GM21529 (cell line): ENCODE measurements at regions not wholly inside any gene's neighbourhood (a gene's known extent, or its start where the extent isn't known, plus 50 kb on each side); places are given as distances from the start of the nearest gene placed in this dataset.
"Not testable (repeated sequence)": the region's sequence is repeated elsewhere in the genome, so short reads cannot be mapped to it uniquely, and the experiment has no call there.

Source experiments
- ATAC-seq: cut with Tn5 transposase; IDR thresholded peaks from one replicate; pipeline ENCODE4 v1.9.1; 2021; ENCODE audit not compliant: unreplicated experiment

DNA sequence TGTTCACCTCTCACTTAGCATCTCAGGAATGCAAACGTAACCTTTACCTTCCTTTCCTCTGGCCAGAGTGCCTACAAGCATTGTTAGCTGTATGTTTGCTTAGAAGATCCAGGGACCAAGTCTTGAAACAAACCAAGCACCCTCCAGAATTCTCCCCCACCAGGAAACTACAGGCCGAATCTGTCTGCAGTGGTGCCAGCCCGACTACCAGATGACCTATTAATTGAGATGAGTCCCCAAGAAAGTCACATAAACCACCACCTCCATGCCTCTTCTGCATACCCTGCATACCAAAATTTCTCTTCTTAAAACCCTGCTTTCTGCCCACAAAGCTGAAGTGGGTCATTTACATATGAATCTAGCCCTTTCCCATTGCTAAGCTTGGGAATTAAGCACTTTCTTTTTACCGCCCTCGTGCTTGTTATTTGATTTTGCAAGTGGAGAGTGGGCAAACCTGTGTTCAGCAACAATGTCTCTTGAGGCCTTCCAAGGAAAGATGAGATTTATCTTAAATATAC, 1239.1 kb downstream of the CDH12 start:
- ATAC-seq = no peak

DNA sequence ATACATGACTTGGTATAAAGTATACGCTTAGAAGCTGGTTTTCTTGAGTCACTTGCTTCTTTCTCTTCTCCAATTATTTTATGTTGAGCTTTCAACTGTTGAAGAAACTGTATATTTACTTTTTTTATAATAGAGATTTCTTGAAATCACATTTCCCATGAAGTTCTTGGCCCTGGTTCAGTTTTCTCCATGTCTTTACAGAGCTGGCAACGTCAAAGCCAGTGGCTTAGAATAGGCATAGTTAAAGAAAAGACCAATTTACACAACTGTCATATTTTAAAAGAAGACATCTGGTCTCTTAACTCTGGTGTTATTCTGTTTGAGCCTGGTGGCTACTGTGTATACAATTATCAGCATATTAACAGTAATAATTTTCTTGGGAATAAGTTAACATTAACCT, 1249.3 kb downstream of the CDH12 start:
- ATAC-seq = no peak

DNA sequence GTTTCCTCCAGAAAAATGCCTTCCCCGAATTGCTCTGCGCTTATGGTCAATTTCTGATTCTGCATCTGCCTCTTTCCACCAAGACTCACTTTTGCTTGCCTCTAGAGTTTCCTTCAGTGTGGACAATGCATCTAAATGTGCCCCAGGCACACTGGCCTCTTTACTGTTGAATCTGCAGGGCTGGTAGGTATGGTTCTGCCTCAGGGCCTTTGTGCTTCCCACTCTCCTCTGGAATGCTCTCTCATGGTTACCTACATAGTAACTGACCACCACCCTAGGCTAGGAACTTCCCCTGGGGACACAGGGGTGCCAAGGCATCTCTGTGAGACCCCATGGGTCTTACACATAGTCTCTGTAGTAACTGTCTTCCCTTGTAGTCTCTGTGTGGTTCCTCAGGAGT, 1258.6 kb downstream of the CDH12 start:
- no peak for ATAC-seq

DNA sequence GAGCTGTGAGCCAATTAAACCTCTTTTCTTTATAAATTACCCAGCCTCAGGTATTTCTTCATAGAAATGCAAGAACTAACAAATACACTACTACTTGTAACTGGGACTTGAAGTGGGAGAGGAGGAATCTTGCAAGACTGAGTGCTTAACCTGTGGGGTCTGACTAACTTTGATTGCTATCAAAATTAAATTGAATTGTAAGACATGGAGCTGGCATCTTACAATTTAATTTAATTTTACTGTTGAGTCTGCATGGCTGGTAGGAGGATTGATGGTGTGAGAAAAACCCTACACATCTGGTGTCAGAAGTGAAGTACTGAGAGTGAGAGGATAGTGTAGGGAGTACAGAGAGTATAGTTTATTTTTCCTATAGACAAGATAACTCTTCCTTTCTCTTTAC, 1259.9 kb downstream of the CDH12 start:
- no peak for ATAC-seq

DNA sequence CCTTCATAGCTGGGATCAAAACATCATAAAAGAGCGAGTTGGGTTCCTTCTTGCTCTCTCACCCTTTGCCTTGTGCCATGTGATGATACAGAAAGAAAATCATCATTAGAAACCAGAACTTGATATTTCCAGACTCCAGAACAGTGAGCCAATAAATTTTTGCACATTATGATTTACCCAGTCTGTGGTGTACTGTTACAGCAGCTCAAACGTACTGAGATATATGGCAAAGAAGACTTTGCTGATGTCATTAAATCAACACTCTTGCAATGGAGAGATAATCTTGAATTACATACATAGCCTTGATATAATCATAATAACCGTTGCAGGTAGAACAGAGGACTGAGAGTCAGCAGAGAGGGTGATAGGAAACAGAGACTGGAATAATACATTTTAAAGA, 1271.6 kb downstream of the CDH12 start:
- ATAC-seq = no peak

DNA sequence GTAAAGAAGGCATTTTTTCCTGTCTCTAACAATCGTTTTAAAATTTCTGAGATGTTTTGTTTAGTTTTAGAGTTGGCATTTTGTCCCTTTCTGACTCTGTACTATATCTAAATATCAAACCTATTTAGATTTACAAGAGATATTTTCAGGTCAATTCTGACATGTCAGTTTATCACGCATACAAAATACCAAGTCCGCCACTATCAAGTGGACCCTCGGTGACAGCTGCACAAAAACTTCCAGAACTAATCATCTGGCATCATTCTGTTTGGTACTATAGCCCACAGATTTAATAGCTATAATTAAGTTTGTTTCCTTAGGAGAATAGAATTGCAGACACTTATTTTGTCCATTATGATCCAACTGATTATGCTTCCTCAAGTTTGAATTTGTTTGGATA, 1278.2 kb downstream of the CDH12 start:
- ATAC-seq = no peak

DNA sequence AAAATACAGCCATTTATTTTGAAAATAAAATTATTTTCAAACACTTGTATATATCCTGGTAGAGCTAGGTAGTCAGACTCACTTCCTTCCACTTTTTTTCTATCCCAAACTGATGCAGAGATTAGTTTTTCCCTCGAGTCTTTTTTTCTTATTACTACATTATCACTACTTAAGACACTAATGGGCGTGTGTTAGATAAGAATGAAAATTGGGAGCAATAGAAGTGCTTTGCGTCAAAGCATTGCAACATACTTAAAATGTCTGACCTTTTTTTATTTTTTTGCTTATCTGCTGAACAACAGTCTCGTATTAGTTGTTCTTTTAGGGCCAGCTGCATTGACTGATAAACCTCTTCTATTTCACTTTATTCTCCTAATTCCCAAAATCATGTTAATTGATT, 1278.7 kb downstream of the CDH12 start:
- ATAC-seq = no peak

DNA sequence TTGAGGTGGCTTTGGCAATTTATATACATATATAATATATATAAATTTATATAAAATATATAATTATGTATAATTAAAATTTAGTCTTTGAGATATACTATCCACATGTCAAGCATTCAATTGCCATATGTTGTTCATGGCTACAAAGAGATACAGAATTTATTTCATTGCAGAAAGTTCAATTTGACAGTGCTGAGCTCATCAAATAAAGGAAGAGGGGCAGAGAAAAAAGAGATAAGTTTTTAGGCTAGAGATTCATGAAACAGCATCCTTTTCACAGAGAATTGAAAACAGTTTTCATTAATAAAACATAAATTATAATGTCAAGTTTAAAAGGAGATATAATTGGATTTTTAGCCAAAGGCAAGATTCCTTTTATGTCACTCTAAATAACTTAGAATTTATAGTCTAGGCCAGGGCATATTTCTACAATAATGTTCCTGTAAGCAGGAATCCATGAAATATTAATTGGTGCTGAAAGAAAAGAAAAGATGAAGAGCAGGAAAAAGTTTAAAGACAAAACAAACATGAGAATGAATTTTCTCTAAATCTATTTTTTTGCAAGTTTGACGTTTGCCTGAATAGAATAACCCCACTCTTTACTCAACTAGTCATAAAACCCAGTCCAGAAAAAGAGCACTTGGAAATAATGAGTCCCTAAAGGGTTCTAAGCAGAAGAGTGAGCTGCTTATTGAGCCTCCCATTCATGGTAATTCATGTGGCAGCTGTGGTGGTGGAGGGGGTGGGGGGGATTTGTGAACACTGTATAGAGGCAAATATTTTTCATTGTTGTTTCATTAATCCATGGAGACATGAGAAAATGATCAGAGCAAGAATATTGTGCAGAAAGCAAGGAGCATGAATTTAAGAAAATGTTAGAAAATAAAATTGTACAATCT, 1279.5 kb downstream of the CDH12 start:
- ATAC-seq = no peak

DNA sequence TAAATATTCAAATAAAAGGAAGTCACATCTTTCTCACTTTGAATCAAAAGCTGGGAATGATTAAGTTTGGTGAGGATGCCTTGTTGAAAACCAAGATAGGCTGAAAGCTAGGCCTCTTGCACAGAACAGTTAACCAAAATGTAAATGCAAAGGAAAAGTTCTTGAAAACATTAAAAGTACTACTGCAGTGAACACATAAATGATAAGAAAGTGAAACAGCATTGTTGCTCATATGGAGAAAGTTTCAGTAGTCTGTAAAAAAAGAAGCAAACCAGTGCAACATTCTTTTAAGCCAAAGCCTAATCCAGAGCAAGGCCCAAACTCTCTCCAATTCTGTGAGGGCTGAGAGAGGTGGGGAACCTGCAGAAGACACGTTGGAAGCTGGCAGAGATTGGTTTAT, 1281.9 kb downstream of the CDH12 start:
- ATAC-seq = not testable (repeated sequence)

DNA sequence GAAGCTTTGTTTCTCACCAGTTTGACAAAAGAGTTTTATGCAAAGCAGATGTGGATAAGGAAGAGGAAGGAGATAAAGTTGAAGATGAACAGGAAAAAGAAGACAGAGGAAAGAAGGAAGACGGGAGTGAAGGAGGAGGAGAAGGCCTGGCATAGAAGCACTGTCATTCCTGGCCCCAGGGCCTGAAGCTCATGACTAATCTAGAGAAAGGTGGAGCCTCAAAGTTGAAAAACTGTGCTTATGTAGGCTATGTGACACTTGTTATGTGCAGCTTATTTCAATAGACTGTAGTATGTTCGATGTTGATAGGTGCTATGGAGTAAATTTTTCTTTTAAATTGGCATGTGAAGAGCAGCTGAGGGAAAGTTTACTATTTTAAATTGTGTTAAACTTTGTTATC, 1294.0 kb downstream of the CDH12 start:
- ATAC-seq = not testable (repeated sequence)

DNA sequence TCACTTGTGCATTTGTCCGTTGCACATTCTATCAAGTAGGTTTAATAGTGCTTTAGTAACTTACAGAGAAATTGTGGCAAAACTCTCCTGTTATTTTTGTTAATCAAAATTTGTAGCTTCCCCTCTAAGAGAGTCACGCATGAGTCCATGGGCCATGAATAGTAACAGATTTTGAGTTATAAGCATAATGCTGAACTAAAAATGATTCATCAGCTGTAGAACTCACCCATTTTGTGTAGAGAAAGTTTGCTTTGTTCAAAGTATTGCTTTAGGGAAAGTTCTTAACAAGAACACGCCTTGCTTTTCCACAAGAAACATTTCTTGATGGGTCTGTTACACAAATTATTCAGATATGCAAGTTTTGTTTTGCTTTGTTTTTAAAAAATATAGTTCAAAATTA, 1300.9 kb downstream of the CDH12 start:
- ATAC-seq = not testable (repeated sequence)

DNA sequence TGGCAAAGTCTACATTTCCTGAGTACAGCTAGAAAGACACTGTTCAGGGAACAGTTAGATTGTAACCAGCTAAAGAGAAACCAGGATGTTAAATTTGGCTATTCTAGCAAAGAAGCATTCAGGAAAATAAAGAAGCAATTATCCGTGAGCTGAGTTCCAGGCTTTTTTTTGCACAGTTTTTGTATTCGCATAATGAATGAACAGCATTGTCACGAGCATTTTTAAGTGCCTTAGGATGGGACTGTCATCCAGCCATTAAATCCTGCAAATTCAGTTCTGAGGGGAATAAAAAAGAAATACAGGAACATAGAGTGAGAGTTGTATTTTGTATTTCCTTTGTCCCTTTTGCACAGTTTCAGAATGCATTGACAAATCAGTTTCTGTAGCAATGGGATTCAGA, 1302.2 kb downstream of the CDH12 start:
- ATAC-seq = not testable (repeated sequence)

DNA sequence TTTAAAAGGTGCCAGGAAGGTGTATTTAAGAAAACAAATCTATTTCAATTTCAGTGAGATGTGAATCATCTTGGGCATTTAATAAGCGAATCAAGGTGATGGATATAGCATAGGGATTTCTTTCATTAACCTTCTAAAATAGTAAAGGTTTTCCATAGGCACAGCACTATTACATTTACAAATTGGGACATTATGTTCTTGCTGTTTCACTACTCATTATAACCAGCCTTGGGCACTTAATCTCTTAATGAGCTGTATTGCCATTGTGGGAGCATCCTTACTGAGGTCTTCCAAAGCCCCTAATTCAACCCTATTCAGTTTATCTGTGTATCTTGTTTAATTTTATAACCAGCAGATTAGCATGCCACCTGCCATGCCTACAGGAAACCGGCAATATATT, 1305.5 kb downstream of the CDH12 start:
- not testable (repeated sequence) for ATAC-seq

DNA sequence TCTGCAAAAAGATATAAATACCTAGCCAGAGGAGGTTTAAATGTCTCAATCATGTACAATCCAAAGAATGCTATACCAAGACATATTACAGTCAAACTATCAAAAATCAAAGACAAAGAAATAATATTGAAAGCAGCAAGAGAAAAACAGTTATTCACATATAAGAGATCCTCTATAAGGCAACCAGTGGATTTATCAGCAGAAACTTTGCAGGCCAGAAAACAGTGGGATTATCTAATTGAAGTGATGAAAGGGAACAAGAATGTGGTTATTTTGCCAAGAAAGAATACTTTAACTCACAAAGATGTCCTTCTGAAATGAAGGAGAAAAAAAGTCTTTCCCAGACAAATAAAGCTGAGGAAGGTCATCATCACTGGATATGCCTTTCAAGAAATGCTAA, 1318.0 kb downstream of the CDH12 start:
- not testable (repeated sequence) for ATAC-seq

DNA sequence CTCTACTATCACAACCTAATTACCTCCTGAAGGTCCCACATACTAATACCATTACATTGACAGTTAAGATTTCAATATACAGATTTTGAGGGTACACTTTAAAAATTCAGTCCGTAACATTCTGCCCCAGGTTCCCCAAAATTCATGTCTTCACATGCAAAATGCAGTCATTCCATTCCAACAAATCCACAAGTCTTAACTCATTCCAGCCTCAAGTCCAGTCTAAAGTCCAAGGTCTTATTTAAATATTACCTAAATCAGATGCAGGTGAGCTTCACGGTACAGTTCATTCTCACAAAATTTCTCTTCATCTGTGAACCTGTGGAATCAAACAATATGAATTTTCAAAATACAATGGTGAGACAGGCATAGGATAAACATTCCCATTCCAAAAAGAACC, 1332.0 kb downstream of the CDH12 start:
- not testable (repeated sequence) for ATAC-seq

DNA sequence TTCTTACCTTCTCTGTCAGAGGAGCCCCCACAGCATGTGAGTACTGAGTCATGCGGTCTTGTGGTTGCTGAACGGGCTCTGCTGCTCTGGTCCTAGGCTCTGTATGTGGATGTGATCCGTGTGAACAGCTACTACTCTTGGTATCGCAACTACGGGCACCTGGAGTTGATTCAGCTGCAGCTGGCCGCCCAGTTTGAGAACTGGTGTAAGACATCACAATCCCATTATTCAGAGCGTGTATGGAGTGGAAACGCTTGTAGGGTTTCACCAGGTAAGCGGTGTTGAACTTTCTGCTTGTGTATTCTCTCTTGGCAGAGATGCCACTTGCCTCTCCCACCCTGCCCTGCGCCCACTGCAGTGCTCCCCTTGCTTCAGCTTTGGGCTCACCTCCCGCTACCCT, 1356.2 kb downstream of the CDH12 start:
- not testable (repeated sequence) for ATAC-seq

DNA sequence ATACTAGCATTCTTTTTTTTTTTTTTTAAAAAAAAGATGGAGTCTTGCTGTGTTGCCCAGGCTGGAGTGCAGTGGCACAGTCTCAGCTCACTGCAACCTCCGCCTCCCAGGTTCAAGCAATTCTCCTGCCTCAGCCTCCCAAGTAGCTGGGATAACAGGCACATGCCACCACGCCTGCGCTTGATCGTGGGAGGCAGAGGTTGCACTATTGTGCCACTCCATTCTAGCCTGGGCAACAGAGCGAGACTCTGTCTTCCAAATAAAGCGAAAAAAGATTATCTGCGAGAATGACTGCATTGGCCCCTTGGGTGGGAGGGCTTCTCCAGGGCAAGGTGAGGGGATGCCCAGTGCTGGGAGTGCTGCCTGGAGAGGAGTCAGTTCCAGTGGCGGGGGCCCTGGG, 1357.1 kb downstream of the CDH12 start:
- ATAC-seq = not testable (repeated sequence)

DNA sequence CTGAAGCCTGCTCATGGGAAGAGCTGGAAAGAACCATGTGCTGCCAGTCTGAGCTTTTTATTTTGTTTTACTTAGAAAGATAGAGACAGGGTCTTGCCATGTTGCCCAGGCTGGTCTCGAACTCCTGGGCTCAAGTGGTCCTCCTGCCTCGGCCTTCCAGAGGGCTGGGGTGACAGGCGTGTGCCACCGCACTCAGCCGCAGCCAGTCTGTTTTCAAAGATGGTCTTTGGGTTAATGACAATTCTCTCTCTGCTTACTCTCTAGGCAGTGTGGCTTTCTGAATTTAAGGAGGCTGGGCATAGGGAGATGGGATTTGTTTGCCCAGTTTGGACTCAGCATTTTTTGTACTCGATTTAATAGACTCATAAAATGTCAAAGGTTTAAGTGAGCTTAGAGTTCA, 1357.9 kb downstream of the CDH12 start:
- not testable (repeated sequence) for ATAC-seq

DNA sequence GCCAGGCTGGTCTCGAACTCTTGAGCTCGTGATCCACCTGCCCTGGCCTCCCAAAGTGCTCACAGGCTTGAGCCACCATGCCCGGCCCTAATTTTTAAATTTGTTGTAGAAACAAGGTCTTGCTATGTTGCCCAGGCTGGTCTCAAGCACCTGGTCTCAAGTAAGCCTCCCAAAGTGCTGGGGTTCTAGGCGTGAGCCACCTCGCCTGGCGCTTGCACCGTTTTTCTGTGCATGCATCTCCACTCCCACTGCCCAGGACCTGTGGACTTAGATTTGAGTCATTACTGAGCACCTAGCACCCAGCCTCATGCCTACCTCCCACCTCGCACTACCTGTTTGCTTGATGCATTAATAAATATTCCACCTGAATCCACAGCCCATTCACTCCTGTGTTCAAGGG, 1359.1 kb downstream of the CDH12 start:
- not testable (repeated sequence) for ATAC-seq

DNA sequence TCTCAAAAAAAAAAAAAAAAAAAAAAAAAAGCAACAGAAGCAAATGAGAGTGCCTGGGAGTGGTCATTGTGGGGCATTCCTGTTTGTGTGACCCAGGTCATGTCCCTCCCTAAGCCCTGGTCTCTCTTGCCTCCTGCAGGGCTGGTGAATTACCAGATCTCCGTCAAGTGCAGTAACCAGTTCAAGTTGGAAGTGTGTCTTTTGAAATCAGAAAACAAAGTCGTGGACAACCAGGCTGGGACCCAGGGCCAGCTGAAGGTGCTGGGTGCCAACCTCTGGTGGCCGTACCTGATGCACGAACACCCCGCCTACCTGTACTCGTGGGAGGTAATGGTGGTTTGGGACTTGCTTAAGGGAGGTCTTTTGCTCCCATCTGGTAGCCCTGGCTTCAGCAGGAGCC, 1362.0 kb downstream of the CDH12 start:
- ATAC-seq = not testable (repeated sequence)

DNA sequence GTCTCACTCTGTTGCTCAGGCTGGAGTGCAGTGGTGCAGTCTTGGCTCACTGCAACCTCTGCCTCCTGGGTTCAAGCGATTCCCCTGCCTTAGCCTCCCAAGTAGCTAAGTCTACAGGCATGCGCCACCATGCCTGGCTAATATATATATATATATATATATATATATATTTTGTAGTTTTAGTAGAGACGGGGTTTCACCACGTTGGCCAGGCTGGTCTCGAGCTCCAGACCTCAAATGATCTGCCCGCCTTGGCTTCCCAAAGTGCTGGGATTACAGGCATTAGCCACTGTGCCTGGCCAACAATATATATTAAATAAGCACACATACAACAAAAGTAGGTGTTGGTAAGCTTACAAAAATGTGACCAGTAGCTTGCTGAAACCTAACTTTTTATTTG, 1364.3 kb downstream of the CDH12 start:
- not testable (repeated sequence) for ATAC-seq

DNA sequence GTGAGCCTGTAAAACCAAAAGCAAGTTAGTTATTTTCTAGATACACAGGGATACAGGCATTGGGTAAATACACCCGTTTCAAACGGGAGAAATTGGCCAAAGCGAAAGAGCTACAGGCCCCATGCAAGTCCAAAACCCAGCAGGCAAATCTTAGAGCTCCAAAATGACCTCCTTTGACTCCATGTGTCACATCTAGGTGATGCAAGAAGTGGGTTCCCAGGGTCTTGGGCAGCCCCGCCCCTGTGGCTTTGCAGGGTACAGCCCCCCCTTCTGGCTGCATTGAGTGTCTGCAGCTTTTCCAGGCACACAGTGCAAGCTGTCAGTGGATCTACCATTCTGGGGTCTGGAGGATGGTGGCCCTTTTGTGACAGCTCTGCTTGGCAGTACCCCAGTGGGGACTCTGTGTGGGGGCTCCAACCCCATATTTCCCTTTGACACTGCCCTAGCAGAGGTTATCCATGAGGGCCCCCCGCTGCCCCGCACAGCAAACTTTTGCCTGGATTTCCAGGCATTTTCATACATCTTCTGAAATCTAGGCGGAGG, 1367.6 kb downstream of the CDH12 start:
- ATAC-seq = not testable (repeated sequence)
